ENCODE measurements at regions not wholly inside any gene's neighbourhood (a gene's known extent, or its start where the extent isn't known, plus 50 kb on each side); places are given as distances from the start of the nearest gene placed in this dataset.

DNA sequence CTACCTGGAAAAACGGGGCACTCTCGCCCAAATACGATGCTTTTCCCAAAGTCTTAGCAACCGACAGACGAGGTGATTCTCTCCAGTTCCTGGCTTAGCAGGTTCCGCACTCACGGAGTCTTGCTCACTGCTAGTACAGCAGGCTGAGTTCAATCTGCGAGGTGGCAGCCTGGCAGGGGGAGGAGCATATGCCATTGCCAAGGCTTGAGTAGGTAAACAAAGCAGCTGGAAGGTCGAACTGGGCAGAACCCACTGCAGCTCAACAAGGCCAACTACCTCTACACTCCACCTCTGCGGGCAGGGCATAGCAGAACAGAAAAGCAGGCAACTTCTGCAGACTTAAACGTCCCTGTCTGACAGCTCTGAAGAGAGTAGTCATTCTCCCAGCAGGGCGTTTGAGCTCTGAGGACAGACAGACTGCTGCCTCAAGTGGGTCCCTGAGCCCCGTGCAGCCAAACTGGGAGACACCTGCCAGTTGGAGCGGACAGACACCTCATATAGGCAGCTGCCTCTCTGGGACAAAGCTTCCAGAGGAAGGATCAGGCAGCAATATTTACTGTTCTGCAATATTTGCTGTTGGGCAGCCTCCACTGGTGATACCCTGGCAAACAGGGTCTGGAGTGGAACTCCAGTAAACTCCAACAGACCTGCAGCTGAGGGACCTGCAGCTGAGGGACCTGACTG lies 73.4 kb upstream of the CADM2 start:
- no peak overlapping the region for H3K27ac Mint-ChIP-seq
- no peaks in the 10 kb centered on the region for H3K4me1 Mint-ChIP-seq
- Histone ChIP-seq H3K36me3 (ENCODE audit: control insufficient read depth, insufficient read depth, low read length) (no peaks in the 10 kb centered on the region), H3K27ac (ENCODE audit: low read depth, low read length) (no peak overlapping the region), H3K27me3 (ENCODE audit: control insufficient read depth, insufficient read depth, low read length, poor library complexity, severe bottlenecking) (no peaks in the 10 kb centered on the region), H3K4me3 (ENCODE audit: low read length) (no peak overlapping the region), H3K9ac (ENCODE audit: extremely low read depth, low read length, poor library complexity, severe bottlenecking) (no peak overlapping the region), H3K9me3 (ENCODE audit: control insufficient read depth, low read length) (no peaks in the 10 kb centered on the region), H3K4me1 (ENCODE audit: control insufficient read depth, insufficient read depth, low read length) (no peaks in the 10 kb centered on the region)
- no peaks in the 10 kb centered on the region for H3K27me3 Mint-ChIP-seq (ENCODE audit: insufficient read depth)
- no peak for DNase-seq
- 90% methylated on average over 12 to 14 of the region's 14 CpGs for WGBS, 2 experiments (ENCODE audit: insufficient coverage in 1 of 2, insufficient read length in 1 of 2)
- no peak overlapping the region for H3K4me3 Mint-ChIP-seq
- no peak for TF ChIP-seq CTCF (conservative IDR thresholded peaks at IDR 0.05)
- peaks cover 11% of the 10 kb centered on the region for H3K9me3 Mint-ChIP-seq
- no peaks in the 10 kb centered on the region for H3K36me3 Mint-ChIP-seq (ENCODE audit: low read depth)

DNA sequence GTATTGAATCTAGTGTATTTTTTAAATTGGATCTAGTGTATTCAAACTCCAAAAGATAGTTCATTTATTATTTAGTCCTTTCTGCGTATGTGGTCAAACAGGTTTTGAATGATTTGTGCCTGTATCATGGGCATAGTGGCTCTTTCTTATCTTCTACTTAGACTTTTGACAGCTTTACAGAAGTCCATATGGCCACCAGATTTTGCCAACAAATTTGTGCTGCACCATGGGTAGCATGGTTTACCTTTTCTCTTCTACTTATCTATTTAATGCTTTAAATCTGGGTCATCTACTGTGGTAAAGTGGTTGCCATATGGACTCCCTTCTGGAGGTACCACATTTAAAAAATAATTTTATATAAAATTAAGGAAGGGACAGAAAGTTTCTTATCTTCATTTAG lies 66.9 kb upstream of the CADM2 start:
- peaks cover 20% of the 10 kb centered on the region for H3K9me3 Mint-ChIP-seq
- H3K4me3 Mint-ChIP-seq, result no peak overlapping the region
- no peaks in the 10 kb centered on the region for H3K27me3 Mint-ChIP-seq (ENCODE audit: insufficient read depth)
- no peak for DNase-seq
- TF ChIP-seq CTCF (conservative IDR thresholded peaks at IDR 0.05), result no peak
- H3K9me3 ChIP-seq (ENCODE audit: control insufficient read depth, low read length), result peaks cover 9% of the 10 kb centered on the region
- H3K27me3 ChIP-seq (ENCODE audit: control insufficient read depth, insufficient read depth, low read length, poor library complexity, severe bottlenecking), result no peaks in the 10 kb centered on the region
- no peaks in the 10 kb centered on the region for H3K4me1 Mint-ChIP-seq
- WGBS, 2 experiments (ENCODE audit: insufficient coverage in 1 of 2, insufficient read length in 1 of 2), result 94% methylated on average over 1 of the region's 1 CpG; no CpG with 5 or more reads in 1 of the 2 experiments
- no peak overlapping the region for H3K9ac ChIP-seq (ENCODE audit: extremely low read depth, low read length, poor library complexity, severe bottlenecking)
- H3K27ac Mint-ChIP-seq, result no peak overlapping the region
- H3K36me3 Mint-ChIP-seq (ENCODE audit: low read depth), result no peaks in the 10 kb centered on the region
- no peaks in the 10 kb centered on the region for H3K36me3 ChIP-seq (ENCODE audit: control insufficient read depth, insufficient read depth, low read length)
- no peaks in the 10 kb centered on the region for H3K4me1 ChIP-seq (ENCODE audit: control insufficient read depth, insufficient read depth, low read length)
- no peak overlapping the region for H3K27ac ChIP-seq (ENCODE audit: low read depth, low read length)
- no peak overlapping the region for H3K4me3 ChIP-seq (ENCODE audit: low read length)

DNA sequence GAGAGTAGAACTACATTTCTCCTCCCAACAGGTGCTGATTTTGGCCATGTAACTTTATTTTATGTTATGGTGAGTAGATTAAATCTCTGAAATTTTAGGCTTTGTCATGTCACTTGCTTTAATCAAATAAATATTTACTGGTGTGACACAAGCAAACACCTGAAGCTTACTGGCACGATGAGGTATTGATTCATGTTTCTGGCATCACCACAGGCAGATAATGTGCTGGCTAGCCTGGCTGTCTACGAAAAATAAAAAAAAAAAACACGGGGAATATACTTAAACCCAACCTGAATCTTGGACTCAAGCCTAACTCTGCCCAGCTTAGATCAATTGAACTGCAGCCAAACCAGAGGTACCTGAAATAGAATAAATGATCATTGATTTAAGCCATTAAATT lies 65.6 kb upstream of the CADM2 start:
- no peak overlapping the region for H3K9ac ChIP-seq (ENCODE audit: extremely low read depth, low read length, poor library complexity, severe bottlenecking)
- no peak overlapping the region for H3K27ac ChIP-seq (ENCODE audit: low read depth, low read length)
- Mint-ChIP-seq H3K4me1 (no peaks in the 10 kb centered on the region), H3K27ac (no peak overlapping the region), H3K9me3 (peaks cover 24% of the 10 kb centered on the region), H3K27me3 (ENCODE audit: insufficient read depth) (no peaks in the 10 kb centered on the region), H3K4me3 (no peak overlapping the region), H3K36me3 (ENCODE audit: low read depth) (no peaks in the 10 kb centered on the region)
- no peak for TF ChIP-seq CTCF (conservative IDR thresholded peaks at IDR 0.05)
- H3K4me1 ChIP-seq (ENCODE audit: control insufficient read depth, insufficient read depth, low read length), result no peaks in the 10 kb centered on the region
- H3K27me3 ChIP-seq (ENCODE audit: control insufficient read depth, insufficient read depth, low read length, poor library complexity, severe bottlenecking), result no peaks in the 10 kb centered on the region
- H3K9me3 ChIP-seq (ENCODE audit: control insufficient read depth, low read length), result peaks cover 9% of the 10 kb centered on the region
- no peak overlapping the region for H3K4me3 ChIP-seq (ENCODE audit: low read length)
- WGBS, 2 experiments (ENCODE audit: insufficient coverage in 1 of 2, insufficient read length in 1 of 2), result 83 to 86% methylated on average over 1 to 3 of the region's 3 CpGs
- no peak for DNase-seq
- H3K36me3 ChIP-seq (ENCODE audit: control insufficient read depth, insufficient read depth, low read length), result no peaks in the 10 kb centered on the region

Measured in endodermal cell (in vitro differentiated cells).